ENCODE measurements at regions not wholly inside any gene's neighbourhood (a gene's known extent, or its start where the extent isn't known, plus 50 kb on each side); places are given as distances from the start of the nearest gene placed in this dataset.

- Histone ChIP-seq H3K27ac (ENCODE audit: low read depth, low read length, poor library complexity, severe bottlenecking) (no peak overlapping the region), H2AFZ (ENCODE audit: low read length) (no peak overlapping the region), H3K9me3 (ENCODE audit: low read length) (no peaks in the 10 kb centered on the region), H3K9me2 (ENCODE audit: low read depth, low read length) (no peaks in the 10 kb centered on the region), H3K27me3 (ENCODE audit: insufficient read depth, low read length) (0 out of 2 replicates have a peak, but pooled peaks cover 4% of the 10 kb centered on the region), H3K36me3 (ENCODE audit: insufficient read depth, low read length) (no peaks in the 10 kb centered on the region), H3K4me2 (ENCODE audit: low read length) (no peak overlapping the region), H4K20me1 (ENCODE audit: insufficient read depth, low read length) (no peaks in the 10 kb centered on the region), H3K4me1 (ENCODE audit: insufficient read depth, low read length, severe bottlenecking) (no peaks in the 10 kb centered on the region), H3K79me2 (ENCODE audit: insufficient read depth, low read length) (no peaks in the 10 kb centered on the region), H3K4me3 (ENCODE audit: low read depth, low read length, poor library complexity, severe bottlenecking) (no peak overlapping the region), H3K9ac (ENCODE audit: low read length) (no peak overlapping the region), H3F3A (ENCODE audit: insufficient read depth, low read length) (no peaks in the 10 kb centered on the region)
- TF ChIP-seq, protein P1, sequence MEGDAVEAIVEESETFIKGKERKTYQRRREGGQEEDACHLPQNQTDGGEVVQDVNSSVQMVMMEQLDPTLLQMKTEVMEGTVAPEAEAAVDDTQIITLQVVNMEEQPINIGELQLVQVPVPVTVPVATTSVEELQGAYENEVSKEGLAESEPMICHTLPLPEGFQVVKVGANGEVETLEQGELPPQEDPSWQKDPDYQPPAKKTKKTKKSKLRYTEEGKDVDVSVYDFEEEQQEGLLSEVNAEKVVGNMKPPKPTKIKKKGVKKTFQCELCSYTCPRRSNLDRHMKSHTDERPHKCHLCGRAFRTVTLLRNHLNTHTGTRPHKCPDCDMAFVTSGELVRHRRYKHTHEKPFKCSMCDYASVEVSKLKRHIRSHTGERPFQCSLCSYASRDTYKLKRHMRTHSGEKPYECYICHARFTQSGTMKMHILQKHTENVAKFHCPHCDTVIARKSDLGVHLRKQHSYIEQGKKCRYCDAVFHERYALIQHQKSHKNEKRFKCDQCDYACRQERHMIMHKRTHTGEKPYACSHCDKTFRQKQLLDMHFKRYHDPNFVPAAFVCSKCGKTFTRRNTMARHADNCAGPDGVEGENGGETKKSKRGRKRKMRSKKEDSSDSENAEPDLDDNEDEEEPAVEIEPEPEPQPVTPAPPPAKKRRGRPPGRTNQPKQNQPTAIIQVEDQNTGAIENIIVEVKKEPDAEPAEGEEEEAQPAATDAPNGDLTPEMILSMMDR (IDR thresholded peaks at IDR 0.05; ENCODE audit: low read length), result no peak
- TF ChIP-seq EZH2 (IDR thresholded peaks at IDR 0.05; ENCODE audit: borderline replicate concordance, low read length), result no peak
Observed at GRCh38 chr9:38251036-38251860, 141.3 kb upstream of the ALDH1B1 start.

- Histone ChIP-seq H3K4me2 (ENCODE audit: low read length) (no peak overlapping the region), H3K36me3 (ENCODE audit: insufficient read depth, low read length) (no peaks in the 10 kb centered on the region), H3K9ac (ENCODE audit: low read length) (no peak overlapping the region), H3K4me3 (ENCODE audit: low read depth, low read length, poor library complexity, severe bottlenecking) (no peak overlapping the region), H3K27ac (ENCODE audit: low read depth, low read length, poor library complexity, severe bottlenecking) (no peak overlapping the region), H3K4me1 (ENCODE audit: insufficient read depth, low read length, severe bottlenecking) (no peaks in the 10 kb centered on the region), H3F3A (ENCODE audit: insufficient read depth, low read length) (no peaks in the 10 kb centered on the region), H3K9me3 (ENCODE audit: low read length) (no peaks in the 10 kb centered on the region), H4K20me1 (ENCODE audit: insufficient read depth, low read length) (no peaks in the 10 kb centered on the region), H3K27me3 (ENCODE audit: insufficient read depth, low read length) (0 out of 2 replicates have a peak, but pooled peaks cover 4% of the 10 kb centered on the region), H2AFZ (ENCODE audit: low read length) (no peak overlapping the region), H3K79me2 (ENCODE audit: insufficient read depth, low read length) (no peaks in the 10 kb centered on the region), H3K9me2 (ENCODE audit: low read depth, low read length) (no peaks in the 10 kb centered on the region)
- TF ChIP-seq, protein P1 (IDR thresholded peaks at IDR 0.05; ENCODE audit: low read length), result no peak
- TF ChIP-seq EZH2 (IDR thresholded peaks at IDR 0.05; ENCODE audit: borderline replicate concordance, low read length), result no peak
Observed at GRCh38 chr9:38250279-38251035, 142.0 kb upstream of the ALDH1B1 start.

DNA sequence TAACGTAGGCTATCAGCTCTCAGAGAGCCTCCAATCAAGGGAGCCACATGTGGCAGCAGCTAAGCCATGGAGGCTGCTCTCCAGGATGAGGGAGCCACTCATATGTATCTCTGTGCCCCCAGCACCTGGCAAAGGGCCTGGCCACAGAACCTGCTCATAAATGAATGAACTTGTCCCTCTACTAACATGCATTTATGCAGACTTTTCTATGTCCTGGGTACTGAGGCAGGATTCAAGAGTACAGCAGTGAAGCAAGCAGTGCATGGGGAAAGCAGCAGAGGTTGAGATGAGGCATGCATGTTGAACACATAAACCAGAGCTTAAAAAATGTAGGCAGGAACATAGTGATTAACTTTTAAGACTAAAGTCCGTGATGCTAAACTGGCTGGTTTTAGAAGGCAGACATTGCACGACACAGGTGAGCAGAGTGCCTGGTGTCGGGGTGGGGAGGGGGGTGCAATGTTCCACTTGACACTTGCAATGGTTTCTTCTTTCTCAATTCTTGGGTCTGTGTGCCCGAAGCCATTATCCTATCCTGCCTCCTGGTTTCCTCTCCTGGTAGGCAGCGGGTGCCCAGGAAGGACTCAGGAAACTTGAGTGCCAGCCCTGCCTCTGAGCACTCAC, 142.8 kb upstream of the ALDH1B1 start:
- no peaks in the 10 kb centered on the region for H3K79me2 ChIP-seq (ENCODE audit: insufficient read depth, low read length)
- H3F3A ChIP-seq (ENCODE audit: insufficient read depth, low read length), result no peaks in the 10 kb centered on the region
- H2AFZ ChIP-seq (ENCODE audit: low read length), result no peak overlapping the region
- no peak overlapping the region for H3K4me3 ChIP-seq (ENCODE audit: low read depth, low read length, poor library complexity, severe bottlenecking)
- no peaks in the 10 kb centered on the region for H3K36me3 ChIP-seq (ENCODE audit: insufficient read depth, low read length)
- TF ChIP-seq, protein P1 (IDR thresholded peaks at IDR 0.05; ENCODE audit: low read length), result no peak
- no peak for TF ChIP-seq EZH2 (IDR thresholded peaks at IDR 0.05; ENCODE audit: borderline replicate concordance, low read length)
- H3K27ac ChIP-seq (ENCODE audit: low read depth, low read length, poor library complexity, severe bottlenecking), result no peak overlapping the region
- no peaks in the 10 kb centered on the region for H3K4me1 ChIP-seq (ENCODE audit: insufficient read depth, low read length, severe bottlenecking)
- no peak overlapping the region for H3K4me2 ChIP-seq (ENCODE audit: low read length)
- H4K20me1 ChIP-seq (ENCODE audit: insufficient read depth, low read length), result no peaks in the 10 kb centered on the region
- 0 out of 2 replicates have a peak, but pooled peaks cover 4% of the 10 kb centered on the region for H3K27me3 ChIP-seq (ENCODE audit: insufficient read depth, low read length)
- no peaks in the 10 kb centered on the region for H3K9me2 ChIP-seq (ENCODE audit: low read depth, low read length)
- no peak overlapping the region for H3K9ac ChIP-seq (ENCODE audit: low read length)
- no peaks in the 10 kb centered on the region for H3K9me3 ChIP-seq (ENCODE audit: low read length)

All from OCI-LY1 (cell line).